C4-2B (cell line): ENCODE measurements at regions not wholly inside any gene's neighbourhood (a gene's known extent, or its start where the extent isn't known, plus 50 kb on each side); places are given as distances from the start of the nearest gene placed in this dataset.

ENCODE experiments used
- ZFX ChIP-seq: fragments of 450-650 bp; IDR thresholded peaks from 2 replicates; pipeline ENCODE4 v1.6.1; 2017
- TF ChIP-seq, protein P1 (sequence below): fragments of 450-650 bp; conservative IDR thresholded peaks from 2 replicates; pipeline ENCODE4 v1.5.1; 2017; ENCODE audit warnings: mild to moderate bottlenecking

DNA sequence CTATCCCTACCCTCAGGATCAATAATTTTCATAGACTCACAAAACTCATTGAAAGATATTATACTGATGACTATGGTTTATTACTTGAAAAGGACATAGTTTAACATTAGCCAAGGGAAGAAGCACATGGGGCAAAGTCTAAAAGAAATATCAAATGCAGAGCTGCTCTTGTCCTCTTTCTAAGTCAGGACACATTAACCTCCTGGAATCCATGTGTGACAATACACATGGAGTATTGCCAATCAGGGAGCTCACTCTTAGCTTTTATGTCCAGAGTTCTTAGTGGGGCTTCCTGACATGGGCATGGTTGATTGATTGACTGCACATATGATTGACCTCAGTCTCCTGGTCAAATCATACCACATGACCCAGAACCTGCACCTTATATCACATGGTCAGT, 165.5 kb upstream of the COX7C start:
- TF ChIP-seq, protein P1, sequence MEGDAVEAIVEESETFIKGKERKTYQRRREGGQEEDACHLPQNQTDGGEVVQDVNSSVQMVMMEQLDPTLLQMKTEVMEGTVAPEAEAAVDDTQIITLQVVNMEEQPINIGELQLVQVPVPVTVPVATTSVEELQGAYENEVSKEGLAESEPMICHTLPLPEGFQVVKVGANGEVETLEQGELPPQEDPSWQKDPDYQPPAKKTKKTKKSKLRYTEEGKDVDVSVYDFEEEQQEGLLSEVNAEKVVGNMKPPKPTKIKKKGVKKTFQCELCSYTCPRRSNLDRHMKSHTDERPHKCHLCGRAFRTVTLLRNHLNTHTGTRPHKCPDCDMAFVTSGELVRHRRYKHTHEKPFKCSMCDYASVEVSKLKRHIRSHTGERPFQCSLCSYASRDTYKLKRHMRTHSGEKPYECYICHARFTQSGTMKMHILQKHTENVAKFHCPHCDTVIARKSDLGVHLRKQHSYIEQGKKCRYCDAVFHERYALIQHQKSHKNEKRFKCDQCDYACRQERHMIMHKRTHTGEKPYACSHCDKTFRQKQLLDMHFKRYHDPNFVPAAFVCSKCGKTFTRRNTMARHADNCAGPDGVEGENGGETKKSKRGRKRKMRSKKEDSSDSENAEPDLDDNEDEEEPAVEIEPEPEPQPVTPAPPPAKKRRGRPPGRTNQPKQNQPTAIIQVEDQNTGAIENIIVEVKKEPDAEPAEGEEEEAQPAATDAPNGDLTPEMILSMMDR: no peak
- TF ChIP-seq ZFX: no peak
